ENCODE measurements at regions not wholly inside any gene's neighbourhood (a gene's known extent, or its start where the extent isn't known, plus 50 kb on each side); places are given as distances from the start of the nearest gene placed in this dataset.

- Mint-ChIP-seq H3K27me3 (ENCODE audit: low read depth) (no peaks in the 10 kb centered on the region), H3K9me3 (no peaks in the 10 kb centered on the region), H3K27ac (no peak overlapping the region), H3K4me1 (no peaks in the 10 kb centered on the region), H3K36me3 (ENCODE audit: insufficient read depth in 1 of 3, low read depth in 3 of 3) (no peaks in the 10 kb centered on the region), H3K4me3 (no peak overlapping the region)
- no peak overlapping the region for H2BK5ac ChIP-seq (ENCODE audit: insufficient read length, low read length)
- H3K23me2 ChIP-seq (ENCODE audit: insufficient read length, low read depth, low read length, poor library complexity, severe bottlenecking), result no peaks in the 10 kb centered on the region
- H3K9ac ChIP-seq (ENCODE audit: extremely low read depth, insufficient read length, low read length), result no peak overlapping the region
- H2BK15ac ChIP-seq (ENCODE audit: low read depth, low read length), result no peak overlapping the region
- H4K8ac ChIP-seq (replicated peaks; ENCODE audit: insufficient read length, low read depth, low read length), result no peak overlapping the region
- no peak overlapping the region for H3K4me2 ChIP-seq (ENCODE audit: insufficient read depth, insufficient read length, low read length)
- no peak for DNase-seq
- H3K27ac ChIP-seq (ENCODE audit: insufficient read length, low read depth, low read length), result no peak overlapping the region
- no peak overlapping the region for H3K14ac ChIP-seq (ENCODE audit: insufficient read depth, low read length)
- no peak for TF ChIP-seq CTCF (conservative IDR thresholded peaks at IDR 0.05)
- no peak overlapping the region for H3K4ac ChIP-seq (ENCODE audit: low read depth, low read length)
- no peak overlapping the region for H2BK120ac ChIP-seq (ENCODE audit: low read depth, low read length, poor library complexity, severe bottlenecking)
- H3K56ac ChIP-seq (ENCODE audit: insufficient read length, low read depth, low read length), result no peak overlapping the region
- no peak overlapping the region for H3K18ac ChIP-seq (ENCODE audit: insufficient read length, low read depth, low read length)
- H3K79me1 ChIP-seq (ENCODE audit: insufficient read depth, low read depth, low read length, poor library complexity, severe bottlenecking), result no peaks in the 10 kb centered on the region
- H2BK20ac ChIP-seq (ENCODE audit: low read depth, low read length, poor library complexity, severe bottlenecking), result no peak overlapping the region
- no peak overlapping the region for H2AK5ac ChIP-seq (ENCODE audit: insufficient read length, low read length)
- no peak overlapping the region for H2AFZ ChIP-seq (ENCODE audit: low read length)
- no peak overlapping the region for H4K91ac ChIP-seq (ENCODE audit: insufficient read length, low read depth, low read length)
- H3K27me3 ChIP-seq (ENCODE audit: insufficient read depth, low read length), result no peaks in the 10 kb centered on the region
- H4K20me1 ChIP-seq (ENCODE audit: control insufficient read depth, insufficient read depth, insufficient read length), result no peaks in the 10 kb centered on the region
- H4K5ac ChIP-seq (ENCODE audit: insufficient read length, low read depth, low read length), result no peak overlapping the region
- H3K23ac ChIP-seq (ENCODE audit: insufficient read length, low read depth, low read length), result no peak overlapping the region
- no peaks in the 10 kb centered on the region for H3K9me3 ChIP-seq (ENCODE audit: control insufficient read depth, low read depth, low read length)
- H3T11ph ChIP-seq (ENCODE audit: low read length), result no peak overlapping the region
- no peaks in the 10 kb centered on the region for H3K79me2 ChIP-seq (ENCODE audit: insufficient read depth, low read length)
- no peaks in the 10 kb centered on the region for H3K4me1 ChIP-seq (ENCODE audit: insufficient read depth, low read length)
- no peak overlapping the region for H2BK12ac ChIP-seq (ENCODE audit: insufficient read length, low read depth, low read length)
Measured at GRCh38 chr3:103851793-103852192, 1417.0 kb downstream of the ZPLD1 start.
